Skeletal muscle cell (primary cell): ENCODE measurements at regions not wholly inside any gene's neighbourhood (a gene's known extent, or its start where the extent isn't known, plus 50 kb on each side); places are given as distances from the start of the nearest gene placed in this dataset.
A peak's percentile ranks its signal among the peaks of the same experiment; 100 is the strongest.
"Not testable (repeated sequence)": the region's sequence is repeated elsewhere in the genome, so short reads cannot be mapped to it uniquely, and the experiment has no call there.

Experiments
- DNase-seq: peaks from one replicate; pipeline ENCODE4 v3.0.0-alpha.2; 2010; ENCODE audit warnings: low read depth
- H3K4me3 ChIP-seq: 2 replicates; pipeline ENCODE4 v1.5.1; 2011; ENCODE audit warnings: low read depth, mild to moderate bottlenecking, control low read depth, low read length, moderate library complexity

DNA sequence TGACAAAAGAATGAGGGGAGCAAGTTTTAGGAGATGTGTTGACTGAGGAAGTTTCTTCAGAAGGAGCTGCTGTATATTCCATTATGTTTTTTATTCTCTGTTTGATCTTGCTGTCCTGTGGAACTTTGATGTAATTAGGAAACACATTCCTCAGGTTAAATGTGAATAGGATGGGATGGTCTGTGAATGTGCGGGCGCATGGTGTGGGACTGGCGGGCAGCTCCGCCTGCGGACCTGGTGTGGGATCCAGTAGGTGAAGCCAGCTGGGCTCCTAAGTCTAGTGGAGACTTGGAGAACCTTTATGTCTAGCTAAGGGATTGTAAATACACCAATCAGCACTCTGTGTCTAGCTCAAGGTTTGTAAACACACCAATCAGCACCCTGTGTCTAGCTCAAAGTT lies 344.3 kb downstream of the PTTG2 start:
- not testable (repeated sequence) for H3K4me3 ChIP-seq

DNA sequence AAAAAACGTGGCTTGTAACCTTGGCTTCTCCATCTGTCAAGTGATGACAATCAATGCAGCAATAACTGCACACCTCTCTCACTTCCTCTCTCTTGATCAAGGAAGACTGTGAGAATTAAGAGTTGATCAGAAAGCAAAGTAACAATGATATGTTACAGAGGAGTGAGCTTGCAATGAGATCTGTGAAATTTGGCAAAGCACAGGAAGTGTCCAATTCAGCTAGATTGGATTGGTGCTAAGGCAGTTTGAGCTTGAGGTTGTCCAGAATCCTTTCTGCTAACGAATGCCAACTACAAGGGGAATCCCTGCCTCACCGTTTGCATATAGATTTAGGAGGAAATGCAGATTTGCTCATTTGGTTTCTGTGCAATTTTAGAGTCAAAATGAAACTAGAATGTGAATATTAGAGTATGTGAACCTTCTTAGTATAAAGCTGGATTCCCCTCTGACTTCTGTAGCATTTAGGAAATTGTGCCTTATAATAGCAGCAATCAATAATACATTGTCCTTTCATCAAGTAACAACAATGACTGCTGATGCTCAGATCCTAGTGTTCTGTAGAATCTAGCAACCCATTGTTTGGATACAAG lies 346.4 kb downstream of the PTTG2 start:
- no peak overlapping the region for H3K4me3 ChIP-seq
- DNase-seq: no peak

More for the DNA sequence above, 344.3 kb downstream of the PTTG2 start:
- DNase-seq: not testable (repeated sequence)

DNA sequence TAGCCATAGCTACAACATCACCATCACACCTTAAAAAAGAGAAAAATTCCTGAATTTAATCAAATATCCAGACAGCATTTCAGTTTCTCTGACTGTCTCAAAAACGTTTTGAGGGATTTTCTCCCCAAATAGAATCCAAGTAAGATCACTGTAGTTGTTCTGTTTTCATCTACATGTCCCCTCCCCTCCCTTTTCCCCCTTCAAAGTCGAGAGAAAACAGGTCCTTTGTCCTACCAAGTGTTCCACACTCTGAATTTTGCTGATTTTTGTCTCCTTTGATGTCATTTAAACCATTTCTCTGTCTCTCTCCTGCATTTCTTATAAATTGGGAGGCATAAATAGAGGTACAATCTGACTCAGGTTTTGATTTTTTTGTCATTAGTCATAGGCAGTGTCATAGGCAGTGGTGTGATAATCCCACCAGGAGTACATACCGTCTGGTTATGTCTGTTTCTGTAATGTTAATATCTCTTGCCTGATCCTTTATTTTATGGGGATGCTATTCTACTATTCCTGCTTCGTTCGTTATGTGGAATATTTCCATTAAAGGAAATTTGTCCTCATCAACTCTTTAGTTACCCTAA lies 348.6 kb downstream of the PTTG2 start:
- no peak for DNase-seq
- H3K4me3 ChIP-seq: no peak overlapping the region

- no peak for DNase-seq
Observed at GRCh38 chr4:38309471-38309870, 349.3 kb downstream of the PTTG2 start.

GRCh38 chr4:38310446-38311043 lies 350.3 kb downstream of the PTTG2 start:
- DNase-seq: no peak
- H3K4me3 ChIP-seq: no peak overlapping the region

More at GRCh38 chr4:38309471-38309870, 349.3 kb downstream of the PTTG2 start:
- no peak overlapping the region for H3K4me3 ChIP-seq

DNA sequence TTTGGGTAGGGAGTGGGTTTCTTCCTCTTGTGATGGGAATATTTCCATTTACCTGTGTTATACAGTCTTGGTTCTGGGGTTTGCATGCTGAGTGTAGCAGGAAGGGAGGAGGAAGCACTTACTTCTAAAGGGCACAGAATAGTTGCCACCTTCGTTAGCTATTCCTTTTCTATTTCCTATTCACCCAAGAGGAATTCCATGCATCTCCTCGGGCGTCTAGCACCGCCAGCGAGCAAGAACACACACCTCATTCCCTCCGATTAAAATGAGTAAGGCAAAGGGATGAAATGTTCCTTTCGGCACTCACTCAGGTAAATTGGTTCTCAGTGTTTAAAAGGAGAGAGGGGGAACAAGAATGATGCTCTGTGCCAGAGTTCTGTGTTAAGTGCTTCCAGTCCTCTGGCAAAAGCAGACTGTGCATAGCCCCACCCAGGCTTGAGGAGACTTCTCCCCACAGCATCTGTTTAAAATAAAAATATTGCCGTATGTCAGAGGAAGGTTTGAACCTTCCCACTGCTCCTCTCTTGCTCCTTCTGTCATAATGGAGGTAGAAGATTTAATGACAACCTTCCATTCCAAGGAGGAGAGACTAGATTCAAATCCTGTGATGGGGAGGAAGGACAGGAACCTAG lies 351.4 kb downstream of the PTTG2 start:
- no peak for DNase-seq
- no peak overlapping the region for H3K4me3 ChIP-seq

- H3K4me3 ChIP-seq: no peak overlapping the region
- DNase-seq: no peak
Observed at GRCh38 chr4:38313175-38313574, 350.8 kb upstream of the KLF3 start.

- no peak overlapping the region for H3K4me3 ChIP-seq
- DNase-seq: no peak
Observed at GRCh38 chr4:38313999-38314561, 349.9 kb upstream of the KLF3 start.

- no peak for DNase-seq
- H3K4me3 ChIP-seq: no peak overlapping the region
Observed at GRCh38 chr4:38314663-38315062, 349.3 kb upstream of the KLF3 start.

DNA sequence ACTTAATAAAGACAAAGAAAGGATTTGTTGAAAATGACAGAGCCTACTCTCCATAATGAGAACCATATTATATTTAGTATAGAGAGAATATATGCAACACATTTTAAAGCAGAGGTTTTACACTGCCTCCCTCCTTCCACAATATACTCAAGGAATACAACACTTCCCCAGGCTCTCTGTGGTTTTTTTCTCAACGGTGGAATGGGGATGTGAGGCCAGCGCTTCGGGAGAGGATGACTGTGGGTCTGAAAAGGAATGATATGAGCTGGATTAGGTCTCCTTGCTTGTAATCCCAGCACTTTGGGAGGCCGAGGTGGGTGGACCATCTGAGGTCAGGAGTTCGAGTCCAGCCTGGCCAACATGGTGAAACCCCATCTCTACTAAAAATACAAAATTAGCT lies 348.7 kb upstream of the KLF3 start:
- H3K4me3 ChIP-seq: no peak overlapping the region
- no peak for DNase-seq

GRCh38 chr4:38316045-38316444 lies 348.0 kb upstream of the KLF3 start:
- no peak for DNase-seq
- no peak overlapping the region for H3K4me3 ChIP-seq

- no peak for DNase-seq
- no peak overlapping the region for H3K4me3 ChIP-seq
Observed at GRCh38 chr4:38317041-38317674, 346.8 kb upstream of the KLF3 start.

DNA sequence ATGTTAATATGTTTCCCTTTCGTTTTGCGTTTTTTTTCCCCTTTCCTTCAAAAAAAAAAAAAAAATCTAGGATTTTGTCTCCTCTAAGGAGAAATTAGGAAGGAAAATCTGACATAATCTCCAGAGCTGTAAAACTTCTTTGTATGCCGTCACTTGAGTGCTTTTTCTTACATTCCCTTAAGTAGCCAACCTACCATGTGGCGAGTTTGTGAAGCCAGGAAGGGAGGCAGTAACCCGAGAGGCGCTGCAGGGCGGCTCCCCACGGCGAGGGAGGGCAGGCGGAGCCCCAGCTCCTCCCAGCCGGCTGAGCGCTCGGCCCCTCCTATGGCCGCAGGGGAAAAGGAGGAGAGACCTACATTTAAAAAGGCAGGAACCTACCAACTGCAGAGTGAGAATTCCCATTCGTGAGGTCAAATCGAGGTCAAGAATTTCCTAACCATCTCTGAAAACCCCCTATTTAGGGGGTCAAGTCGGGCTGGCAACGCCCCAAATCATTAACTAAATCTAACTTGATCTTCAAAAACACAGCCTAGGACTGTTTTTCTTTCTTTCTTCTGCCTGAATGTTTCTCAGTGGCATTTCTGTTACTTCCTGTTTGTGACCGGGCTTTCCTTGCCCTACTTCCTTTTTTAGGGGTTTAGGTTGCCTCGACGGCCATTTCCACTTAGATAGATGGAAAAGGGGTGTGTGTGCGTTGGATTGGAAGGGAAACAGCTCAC lies 345.1 kb upstream of the KLF3 start:
- peak overlapping the region; percentile 24 for H3K4me3 ChIP-seq
- DNase-seq: peak; percentile 93

GRCh38 chr4:38319456-38320342 lies 344.3 kb upstream of the KLF3 start:
- DNase-seq: peak; percentile 70

DNA sequence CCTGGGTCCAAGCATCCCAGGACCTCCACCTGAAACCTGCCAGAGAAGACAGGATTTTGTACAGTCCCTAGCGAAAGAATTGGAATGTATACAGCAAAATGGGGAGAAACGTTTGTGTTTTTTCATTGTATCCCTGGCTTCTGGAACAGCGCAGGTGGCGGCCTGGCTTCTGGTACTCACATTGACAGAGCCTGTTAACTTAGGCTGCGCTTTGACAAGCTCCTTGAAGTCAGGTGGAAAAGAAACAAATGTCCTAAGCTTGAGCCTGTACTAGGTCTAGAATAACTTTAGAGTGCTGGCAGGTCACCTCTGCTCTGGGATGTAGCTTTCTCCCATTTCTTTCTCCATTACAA lies 343.7 kb upstream of the KLF3 start:
- no peak for DNase-seq
- H3K4me3 ChIP-seq: no peak overlapping the region

More at GRCh38 chr4:38319456-38320342, 344.3 kb upstream of the KLF3 start:
- peak overlapping the region; percentile 24 for H3K4me3 ChIP-seq

- DNase-seq: no peak
Observed at GRCh38 chr4:38320833-38321232, 343.2 kb upstream of the KLF3 start.

DNA sequence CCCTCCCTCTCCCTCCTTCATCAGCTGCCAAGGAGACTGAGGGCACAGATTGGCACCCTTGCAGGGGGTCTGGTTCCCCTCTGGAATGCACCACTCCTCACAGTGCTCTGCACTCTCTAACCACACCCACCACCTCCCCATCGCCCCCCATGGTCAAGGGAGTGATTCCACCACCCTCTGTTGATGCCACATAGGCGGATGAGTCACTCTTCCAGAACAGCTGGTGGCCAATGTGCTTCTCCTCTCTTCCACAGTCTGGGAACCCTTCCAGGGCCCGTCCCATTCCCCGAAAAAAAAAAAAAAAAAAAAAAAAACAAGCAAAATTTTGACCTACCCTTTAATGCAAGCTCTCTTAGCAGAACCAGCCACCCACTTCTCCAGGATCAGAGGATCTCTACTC lies 341.3 kb upstream of the KLF3 start:
- H3K4me3 ChIP-seq: no peak overlapping the region
- DNase-seq: peak; percentile 75

More at GRCh38 chr4:38320833-38321232, 343.2 kb upstream of the KLF3 start:
- H3K4me3 ChIP-seq: no peak overlapping the region

DNA sequence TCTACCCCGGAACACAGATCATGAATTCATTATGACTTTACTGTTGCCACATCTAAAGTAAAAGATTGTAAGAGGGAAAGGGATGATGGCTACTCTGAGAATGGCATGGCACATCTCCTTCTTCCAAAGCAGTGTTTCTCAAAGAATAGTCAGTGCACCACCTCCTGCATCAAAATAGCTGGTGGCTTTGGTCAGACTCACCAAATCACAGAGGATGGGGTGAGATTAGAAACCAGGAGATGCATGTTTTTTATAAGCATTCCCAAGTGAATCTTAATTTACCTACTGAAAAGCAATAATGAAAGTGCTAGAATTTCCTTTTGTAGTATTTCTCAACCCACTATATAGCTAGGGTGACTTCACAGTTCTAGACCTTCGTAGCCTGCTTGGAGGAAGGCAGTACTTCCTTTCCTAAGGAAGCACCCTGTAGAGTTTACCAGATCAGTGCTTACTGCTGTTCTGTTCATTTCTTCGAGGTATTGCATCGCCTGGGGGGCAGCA lies 340.8 kb upstream of the KLF3 start:
- no peak overlapping the region for H3K4me3 ChIP-seq
- peak; percentile 42 for DNase-seq
